HepG2 (cell line): ENCODE measurements at regions not wholly inside any gene's neighbourhood (a gene's known extent, or its start where the extent isn't known, plus 50 kb on each side); places are given as distances from the start of the nearest gene placed in this dataset.
A peak's percentile ranks its signal among the peaks of the same experiment; 100 is the strongest.

Experiments used
- ATAC-seq: fragments of 200-7000 bp; cut with Tn5 transposase; 3 replicates; pipeline ENCODE4 v1.9.1; 2020; ENCODE audit warnings: mild to moderate bottlenecking, moderate library complexity
- BruUV-seq: library from RNA; stranded (reverse); fragments of 400-500 nt; replicated peaks from 2 replicates; lab custom pipeline; 2021; lab: Mats Ljungman, UMichigan
- CTCF ChIA-PET: fragments of 300-600 bp; formaldehyde crosslinking; extraction: SDS; loops from one replicate; lab custom pipeline; 2021; ENCODE audit warnings: low total read pairs, inconsistent platforms, low intra/inter-chr PET ratio; lab: Yijun Ruan, JAX
- POLR2A ChIA-PET: fragments of 350-600 bp; sonication (Branson Sonifier 250); formaldehyde crosslinking; loops from one replicate; lab custom pipeline; 2020; ENCODE audit warnings: antibody characterized with exemption, inconsistent platforms; lab: Yijun Ruan, JAX
- DNase-seq: peaks from one replicate; pipeline ENCODE4 v3.0.0-alpha.2; 2015; ENCODE audit warnings: low spot score
- FAIRE-seq: peaks from 3 replicates; lab custom pipeline; 2011; peaks lifted over from hg19 to GRCh38; lab: Jason Lieb, UNC
- H2AFZ ChIP-seq: one replicate; pipeline ENCODE4 v1.6.1; 2011; ENCODE audit warnings: low read length, inconsistent platforms
- H3K27ac ChIP-seq: fragments of 300-600 bp; 3 replicates; pipeline ENCODE4 v1.8.0; 2011; ENCODE audit warnings: mixed run types, mild to moderate bottlenecking, mixed read lengths, low read length, inconsistent platforms; ENCODE audit not compliant: insufficient read depth; ENCODE audit errors: extremely low read length
- H3K27me3 ChIP-seq, 2 experiments: fragments of 200-600 bp in 1 of 2; 2 replicates in 1 of 2; 3 replicates in 1 of 2; pipeline versions ENCODE4 v1.6.0 to v1.8.0; 2011; ENCODE audit warnings: low read length in 2 of 2, mild to moderate bottlenecking in 2 of 2, moderate library complexity in 2 of 2, inconsistent platforms in 1 of 2; ENCODE audit not compliant: insufficient read depth in 2 of 2, control insufficient read depth in 1 of 2
- H3K36me3 ChIP-seq, 2 experiments: fragments of 200-600 bp in 1 of 2; replicated peaks in 1 of 2; 2 replicates in 1 of 2; 3 replicates in 1 of 2; pipeline versions ENCODE4 v1.5.1 to v1.8.0; 2011; ENCODE audit warnings: low read length in 2 of 2, inconsistent platforms in 1 of 2; ENCODE audit not compliant: insufficient read depth in 2 of 2, control insufficient read depth in 1 of 2
- H3K4me1 ChIP-seq: 2 replicates; pipeline ENCODE4 v1.5.1; 2012; ENCODE audit warnings: low read length, inconsistent platforms; ENCODE audit not compliant: insufficient read depth
- H3K4me2 ChIP-seq: 2 replicates; pipeline ENCODE4 v1.6.0; 2011; ENCODE audit warnings: low read depth, low read length, inconsistent platforms
- H3K4me3 ChIP-seq, 3 experiments: fragments of 200-600 bp in 1 of 3; sonication (generic), shearing (Covaris generic) in 1 of 3; replicated peaks in 1 of 3; 2 replicates each; pipeline ENCODE4 v1.5.1; 2011 to 2016; ENCODE audit warnings: low read length in 3 of 3, inconsistent platforms in 2 of 3, low read depth in 2 of 3, mild to moderate bottlenecking in 2 of 3, control low read depth in 1 of 3, mixed read lengths in 1 of 3; ENCODE audit not compliant: insufficient read depth in 1 of 3
- H3K79me2 ChIP-seq: one replicate; pipeline ENCODE4 v1.6.1; 2011; ENCODE audit warnings: low read length, inconsistent platforms; ENCODE audit not compliant: insufficient read depth
- H3K9ac ChIP-seq: 2 replicates; pipeline ENCODE4 v1.6.0; 2011; ENCODE audit warnings: mild to moderate bottlenecking, low read depth, low read length, inconsistent platforms; ENCODE audit not compliant: insufficient read depth
- H3K9me3 ChIP-seq: 2 replicates; pipeline ENCODE4 v1.5.1; 2012; ENCODE audit warnings: mild to moderate bottlenecking, low read length
- H4K20me1 ChIP-seq: 2 replicates; pipeline ENCODE4 v1.6.0; 2011; ENCODE audit warnings: inconsistent platforms, mild to moderate bottlenecking, low read length, moderate library complexity; ENCODE audit not compliant: insufficient read depth
- AGO1 ChIP-seq: fragments of 200-400 bp; formaldehyde crosslinking; IDR thresholded peaks from 2 replicates; pipeline ENCODE4 v1.6.1; 2017; ENCODE audit warnings: mild to moderate bottlenecking, low read depth, low read length, moderate library complexity; ENCODE audit not compliant: poor library complexity, severe bottlenecking
- CEBPB ChIP-seq: IDR thresholded peaks from 2 replicates; pipeline ENCODE4 v1.6.1; 2011; ENCODE audit warnings: low read depth, low read length, improper control_type of control experiment, borderline replicate concordance
- GATA4 ChIP-seq: sonication (generic); IDR thresholded peaks from 2 replicates; pipeline ENCODE4 v1.6.1; 2016; ENCODE audit warnings: antibody characterized with exemption, low read depth, borderline replicate concordance
- GTF2F1 ChIP-seq: fragments of 150-350 bp; IDR thresholded peaks from 2 replicates; pipeline ENCODE4 v1.6.1; 2014; ENCODE audit warnings: low read length
- HDAC6 ChIP-seq: fragments of 200-600 bp; sonication (generic); IDR thresholded peaks from 2 replicates; pipeline ENCODE4 v1.7.0; 2017; ENCODE audit warnings: mild to moderate bottlenecking, antibody characterized with exemption, low read length, low read depth
- ISL2 ChIP-seq: sonication (generic); formaldehyde crosslinking; IDR thresholded peaks from 2 replicates; pipeline ENCODE4 v1.5.0; 2020; ENCODE audit warnings: missing genetic modification reagents
- SMC3 ChIP-seq: IDR thresholded peaks from 2 replicates; pipeline ENCODE4 v1.6.1; 2011; ENCODE audit warnings: low read length, improper control_type of control experiment
- SNAPC2 ChIP-seq: sonication (generic); formaldehyde crosslinking; IDR thresholded peaks from 2 replicates; pipeline ENCODE4 v1.8.1; 2022; ENCODE audit warnings: mild to moderate bottlenecking, missing genetic modification reagents
- SP140L ChIP-seq: sonication (generic); formaldehyde crosslinking; IDR thresholded peaks from 2 replicates; pipeline ENCODE4 v1.4.0; 2020; ENCODE audit warnings: missing genetic modification reagents, borderline replicate concordance
- TFE3 ChIP-seq: IDR thresholded peaks from 2 replicates; pipeline ENCODE4 v1.6.1; 2016
- ZFP41 ChIP-seq: sonication (generic); formaldehyde crosslinking; IDR thresholded peaks from 2 replicates; pipeline ENCODE4 v1.4.0; 2020; ENCODE audit warnings: mild to moderate bottlenecking, missing genetic modification reagents, borderline replicate concordance
- ZNF44 ChIP-seq: sonication (generic); formaldehyde crosslinking; IDR thresholded peaks from 2 replicates; pipeline ENCODE4 v1.5.1; 2020; ENCODE audit warnings: mild to moderate bottlenecking, missing genetic modification reagents
- ZNF546 ChIP-seq: sonication (generic); formaldehyde crosslinking; conservative IDR thresholded peaks from 2 replicates; pipeline ENCODE4 v1.8.1; 2023; ENCODE audit warnings: mild to moderate bottlenecking, missing genetic modification reagents
- ZNF672 ChIP-seq: sonication (generic); formaldehyde crosslinking; IDR thresholded peaks from 2 replicates; pipeline ENCODE4 v1.8.1; 2022; ENCODE audit warnings: missing genetic modification reagents
- ZNF781 ChIP-seq: sonication (generic); formaldehyde crosslinking; IDR thresholded peaks from 2 replicates; pipeline ENCODE4 v1.5.1; 2020; ENCODE audit warnings: borderline replicate concordance, mild to moderate bottlenecking, missing genetic modification reagents; ENCODE audit errors: not compliant biosample characterization
- ZNF891 ChIP-seq: sonication (generic); formaldehyde crosslinking; IDR thresholded peaks from 2 replicates; pipeline ENCODE4 v1.5.0; 2020; ENCODE audit warnings: mild to moderate bottlenecking, missing genetic modification reagents
- WGBS: methylation state at CpG from one replicate; pipeline ENCODE4 v1.1.6; 2017; ENCODE audit warnings: low lambda C conversion rate; 5-methylcytosine and 5-hydroxymethylcytosine counted together
- in situ Hi-C: cut with HindIII; loops from 2 replicates; pipeline ENCODE4 v1.10.0; 2017; ENCODE audit warnings: low pct_unique_long_range_greater_than_20kb; ENCODE audit not compliant: extremely low pct_ligation_motif_present
- intact Hi-C: fragments of 100-400 bp; cut with micrococcal nuclease; formaldehyde crosslinking; loops from one replicate; pipeline ENCODE4 v1.10.0; 2022; ENCODE audit not compliant: unreplicated experiment
- TF ChIP-seq, protein P1 (sequence below): IDR thresholded peaks from 2 replicates; pipeline ENCODE4 v1.6.1; 2016; ENCODE audit warnings: mild to moderate bottlenecking, missing biosample characterization, missing genetic modification reagents

- TF ChIP-seq ZNF781 (no peak), SNAPC2 (no peak)
Observed at GRCh38 chr6:16930432-16930831, 169.2 kb upstream of the ATXN1 start (continued).

DNA sequence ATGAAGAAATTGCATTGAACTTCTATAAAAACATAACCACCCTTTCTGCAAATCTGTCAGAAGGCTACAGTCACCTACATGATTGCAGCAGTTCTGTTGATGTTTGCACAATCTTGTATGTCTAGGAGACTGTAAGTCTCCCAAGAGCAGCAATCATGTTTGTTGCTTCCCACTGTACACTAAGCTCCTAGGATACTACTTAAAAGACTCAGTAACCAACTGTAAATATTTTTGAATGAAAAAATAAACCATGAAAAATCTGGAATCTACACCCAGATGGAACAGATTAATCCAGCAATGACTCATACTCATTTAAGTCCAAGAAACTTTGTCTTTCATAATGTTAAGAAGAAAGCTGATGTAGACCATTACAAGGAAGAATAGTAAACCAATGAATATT, 168.5 kb upstream of the ATXN1 start:
- no peak overlapping the region for H3K4me2 ChIP-seq
- H2AFZ ChIP-seq = no peak overlapping the region
- no TSS peak for BruUV-seq
- FAIRE-seq (no peak), DNase-seq (no peak), ATAC-seq (no peak)
- no peak overlapping the region for H3K27ac ChIP-seq
- in situ Hi-C loops (no loop called here), intact Hi-C loops (no loop called here)
- H4K20me1 ChIP-seq = no peaks in the 10 kb centered on the region
- H3K9me3 ChIP-seq = no peaks in the 10 kb centered on the region
- POLR2A ChIA-PET = no interaction called here
- H3K9ac ChIP-seq = no peak overlapping the region
- TF ChIP-seq CEBPB (peak; percentile 30; the same call in 1 of the 2 replicates), ZFP41 (CRISPR knock-in tag) (no peak), ZNF546 (no peak)
- no peaks in the 10 kb centered on the region for H3K4me1 ChIP-seq
- no peaks in the 10 kb centered on the region for H3K27me3 ChIP-seq
- CTCF ChIA-PET = no interaction called here
- H3K4me3 ChIP-seq = no peak overlapping the region
- H3K36me3 ChIP-seq = no peaks in the 10 kb centered on the region
- H3K79me2 ChIP-seq = no peaks in the 10 kb centered on the region

GRCh38 chr6:16928387-16928786, 167.1 kb upstream of the ATXN1 start:
- ATAC-seq (no peak), FAIRE-seq (no peak), DNase-seq (no peak)
- no peaks in the 10 kb centered on the region for H4K20me1 ChIP-seq
- H3K27me3 ChIP-seq = no peaks in the 10 kb centered on the region
- WGBS = 17% methylated on average over 2 of the region's 2 CpGs
- intact Hi-C loops (no loop called here), in situ Hi-C loops (no loop called here)
- no peaks in the 10 kb centered on the region for H3K9me3 ChIP-seq
- no peaks in the 10 kb centered on the region for H3K36me3 ChIP-seq
- BruUV-seq = no TSS peak
- H3K27ac ChIP-seq = no peak overlapping the region
- CTCF ChIA-PET = no interaction called here
- H3K9ac ChIP-seq = no peak overlapping the region
- H3K4me3 ChIP-seq = no peak overlapping the region
- H3K4me1 ChIP-seq = no peaks in the 10 kb centered on the region
- no peak overlapping the region for H3K4me2 ChIP-seq
- no peak overlapping the region for H2AFZ ChIP-seq
- POLR2A ChIA-PET = no interaction called here
- H3K79me2 ChIP-seq = no peaks in the 10 kb centered on the region
- TF ChIP-seq GATA4 = no peak
- TF ChIP-seq, protein P1, sequence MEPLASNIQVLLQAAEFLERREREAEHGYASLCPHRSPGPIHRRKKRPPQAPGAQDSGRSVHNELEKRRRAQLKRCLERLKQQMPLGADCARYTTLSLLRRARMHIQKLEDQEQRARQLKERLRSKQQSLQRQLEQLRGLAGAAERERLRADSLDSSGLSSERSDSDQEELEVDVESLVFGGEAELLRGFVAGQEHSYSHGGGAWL (CRISPR knock-in tag) = no peak
- TF ChIP-seq ISL2 (CRISPR knock-in tag) = no peak
- no peak for TF ChIP-seq ZNF44 (CRISPR knock-in tag)
- no peak for TF ChIP-seq ZNF891 (CRISPR knock-in tag)
- no peak for TF ChIP-seq TFE3 (CRISPR knock-in tag)
- TF ChIP-seq HDAC6 = no peak
- TF ChIP-seq SMC3 = no peak
- no peak for TF ChIP-seq AGO1
- TF ChIP-seq GTF2F1 = no peak
- no peak for TF ChIP-seq SNAPC2
- TF ChIP-seq ZFP41 (CRISPR knock-in tag) = no peak
- no peak for TF ChIP-seq SP140L (CRISPR knock-in tag)
- TF ChIP-seq ZNF672 = no peak
